GM18520 (cell line): ENCODE measurements at regions not wholly inside any gene's neighbourhood (a gene's known extent, or its start where the extent isn't known, plus 50 kb on each side); places are given as distances from the start of the nearest gene placed in this dataset.

Experiments used
- ATAC-seq: cut with Tn5 transposase; IDR thresholded peaks from one replicate; pipeline ENCODE4 v1.9.1; 2021; ENCODE audit not compliant: unreplicated experiment

- ATAC-seq = no peak
Observed at GRCh38 chr11:116603728-116604323, 169.0 kb downstream of the BUD13 start.

DNA sequence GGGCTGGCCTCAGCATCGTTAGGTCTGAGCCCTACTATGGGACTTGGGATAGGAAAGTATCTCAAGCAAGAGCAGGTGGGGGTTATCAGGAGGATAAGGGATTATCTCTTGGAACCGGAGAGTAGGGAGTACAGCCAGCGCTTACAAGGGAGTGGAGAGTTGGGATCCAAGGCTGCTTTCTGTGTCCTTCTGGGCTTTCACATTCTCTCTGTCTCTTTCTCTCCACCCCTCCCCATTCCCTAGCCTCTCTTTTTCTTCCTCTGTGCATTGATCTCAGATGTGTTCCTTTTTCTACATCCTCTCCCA lies 170.2 kb downstream of the BUD13 start:
- no peak for ATAC-seq

- ATAC-seq = no peak
Observed at GRCh38 chr11:116601814-116602636, 170.8 kb downstream of the BUD13 start.

GRCh38 chr11:116600930-116601329 lies 171.9 kb downstream of the BUD13 start:
- ATAC-seq = no peak

GRCh38 chr11:116598556-116598955 lies 174.2 kb downstream of the BUD13 start:
- no peak for ATAC-seq

DNA sequence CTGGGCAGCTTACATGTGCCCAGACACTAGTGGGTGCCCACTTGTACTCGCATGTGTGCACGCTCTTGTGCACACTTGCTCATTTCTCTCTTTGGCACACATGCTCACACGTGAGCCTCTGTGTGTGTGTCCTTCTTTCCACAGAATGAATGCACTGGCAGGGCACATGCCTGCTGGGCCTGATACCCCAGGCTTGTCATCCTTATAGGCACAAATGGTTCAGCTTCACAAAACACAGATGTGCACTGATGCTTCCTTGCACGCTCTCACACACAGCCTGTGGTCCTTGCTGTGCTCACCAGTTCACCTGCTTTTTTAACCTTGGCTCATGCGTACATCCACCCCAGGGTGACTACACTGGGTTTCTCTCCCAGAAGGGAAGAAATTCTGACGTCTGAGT lies 174.8 kb downstream of the BUD13 start:
- ATAC-seq = no peak

DNA sequence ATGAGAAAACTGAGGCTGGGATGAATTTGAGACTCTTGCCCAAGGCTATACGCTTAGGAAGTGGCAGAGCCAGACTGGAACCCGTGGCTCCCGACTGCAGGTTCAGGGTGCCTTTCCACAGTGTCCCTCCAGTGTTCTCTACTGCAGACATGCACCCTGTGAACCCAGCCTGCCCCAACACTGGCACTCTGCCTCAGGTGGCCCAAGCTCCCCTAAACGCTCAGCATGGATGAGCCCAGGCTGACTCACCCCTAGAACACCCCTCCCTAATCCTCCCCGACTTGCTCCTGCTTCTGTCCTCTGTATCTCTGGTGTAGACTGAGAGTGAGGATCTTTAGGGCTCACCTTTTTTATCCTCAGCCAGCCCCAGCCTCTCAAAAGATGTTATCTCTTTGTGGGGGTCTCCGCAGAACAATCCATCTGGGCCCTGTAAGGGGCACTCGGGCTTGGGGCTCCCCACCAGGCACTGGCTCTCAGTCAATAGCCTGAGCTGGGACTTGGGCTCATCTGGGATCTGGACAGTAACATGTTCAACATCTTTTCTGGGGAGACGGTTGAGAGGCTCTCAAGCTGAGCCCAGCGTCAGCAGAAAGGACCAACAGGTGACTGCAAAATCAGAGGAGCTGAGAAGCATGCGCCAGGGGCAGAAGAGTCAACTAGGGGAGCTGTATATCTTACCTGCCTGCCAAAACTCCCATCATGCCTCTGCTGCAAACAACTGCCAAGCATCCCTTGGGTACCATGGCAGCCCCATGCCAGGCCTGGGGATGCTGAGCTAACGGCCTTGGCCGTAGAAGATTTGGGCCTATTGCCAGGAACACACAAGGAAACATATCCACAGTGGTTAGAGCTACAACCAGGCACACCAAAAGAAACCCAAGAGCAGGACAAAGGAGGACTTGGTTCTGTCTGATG lies 176.2 kb downstream of the BUD13 start:
- ATAC-seq = no peak

- no peak for ATAC-seq
Observed at GRCh38 chr11:116595305-116595880, 177.4 kb downstream of the BUD13 start.

- no peak for ATAC-seq
Observed at GRCh38 chr11:116590844-116591570, 181.8 kb downstream of the BUD13 start.

DNA sequence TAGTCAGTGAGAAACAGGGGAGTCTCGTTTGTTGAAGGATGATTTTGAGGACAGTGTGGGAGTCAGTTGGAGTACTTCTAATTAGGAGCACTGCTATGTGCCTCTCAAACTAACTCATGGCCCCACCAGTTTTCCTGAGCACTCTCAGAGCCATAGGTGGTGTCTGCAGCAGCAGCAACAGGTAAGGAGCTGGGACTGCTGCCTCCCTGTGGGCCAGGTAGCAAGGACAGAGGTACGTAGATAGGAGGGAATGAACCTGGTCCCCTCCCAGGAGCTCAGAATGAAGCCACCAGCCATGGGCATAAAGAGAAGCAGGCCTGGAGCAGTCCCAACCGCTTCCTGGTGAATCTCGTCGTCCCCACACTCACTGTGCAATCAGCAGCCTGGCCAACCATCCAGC lies 183.4 kb downstream of the BUD13 start:
- ATAC-seq = no peak

- no peak for ATAC-seq
Observed at GRCh38 chr11:116586392-116586791, 186.4 kb downstream of the BUD13 start.

GRCh38 chr11:116582571-116582970 lies 190.2 kb downstream of the BUD13 start:
- no peak for ATAC-seq

GRCh38 chr11:116581349-116581748 lies 191.4 kb downstream of the BUD13 start:
- ATAC-seq = no peak

DNA sequence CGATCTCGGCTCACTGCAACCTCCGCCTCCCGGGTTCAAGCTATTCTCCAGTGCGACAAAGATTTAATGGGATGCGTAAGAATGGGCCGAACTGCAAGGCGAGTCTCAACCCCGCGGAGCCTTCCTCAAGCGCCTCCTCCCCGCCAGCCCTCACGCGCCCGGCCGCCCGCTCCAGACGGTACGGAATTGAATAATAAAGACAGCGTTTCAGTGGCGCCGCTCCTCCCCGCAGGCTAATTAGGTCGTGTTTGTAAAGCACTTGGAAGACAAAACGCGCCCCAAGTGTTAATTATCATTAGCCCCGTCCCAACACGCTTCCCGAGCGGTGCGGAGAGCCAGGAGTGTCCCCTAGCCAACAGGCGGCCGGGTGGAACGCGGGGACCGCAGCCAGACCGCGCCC lies 192.0 kb downstream of the BUD13 start:
- no peak for ATAC-seq

- ATAC-seq = no peak
Observed at GRCh38 chr11:116579857-116580727, 192.7 kb downstream of the BUD13 start.

DNA sequence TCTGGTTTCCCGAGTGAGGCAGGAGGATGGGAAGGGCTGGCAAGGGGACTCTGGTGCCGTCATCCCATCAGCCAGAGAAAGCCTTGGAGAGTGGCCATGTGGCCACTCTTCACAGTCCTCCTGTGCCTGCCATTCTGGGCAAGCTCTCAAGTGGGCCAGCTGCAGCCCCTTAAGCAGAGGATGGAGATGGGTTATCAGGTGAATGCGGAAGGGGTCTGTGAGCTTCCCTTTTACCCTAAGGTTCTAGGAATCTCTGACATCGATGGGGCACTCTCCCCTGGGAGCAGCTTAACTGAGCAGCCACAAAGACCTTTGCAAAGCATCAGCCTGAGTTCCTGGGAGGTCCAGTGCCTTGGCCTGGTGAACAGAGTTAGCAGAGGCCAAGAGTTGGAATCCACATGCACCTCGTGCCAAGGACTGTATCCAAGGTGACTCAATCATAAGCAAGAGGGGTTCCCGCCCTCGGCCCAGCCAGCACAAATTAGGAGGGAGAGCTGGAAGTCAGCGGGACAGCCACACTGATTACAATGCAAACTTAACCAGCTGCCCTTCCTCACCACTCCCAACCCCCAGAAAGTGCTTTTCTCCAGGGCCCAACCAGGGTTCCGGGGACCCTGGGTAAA lies 193.6 kb downstream of the BUD13 start:
- no peak for ATAC-seq

DNA sequence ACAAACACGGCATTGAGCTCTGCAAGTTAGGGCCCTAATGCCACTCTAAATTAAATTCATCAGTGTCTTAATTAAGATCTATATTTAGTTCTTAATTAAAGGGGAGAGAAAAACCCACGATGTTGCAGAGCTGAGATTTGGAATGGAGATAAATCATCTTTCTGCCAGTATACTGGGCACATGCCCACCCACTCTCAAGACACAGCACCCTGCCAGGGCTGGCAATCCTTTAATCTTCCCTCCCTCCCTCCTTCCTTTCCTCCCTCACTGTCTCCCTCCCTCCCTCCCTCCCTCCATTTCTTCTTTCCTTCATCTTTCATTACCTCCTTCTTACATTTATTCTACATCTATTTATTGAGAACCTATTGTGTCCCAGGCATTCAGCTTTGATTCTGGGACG lies 194.8 kb downstream of the BUD13 start:
- no peak for ATAC-seq

- ATAC-seq = no peak
Observed at GRCh38 chr11:116577273-116577672, 195.5 kb downstream of the BUD13 start.

DNA sequence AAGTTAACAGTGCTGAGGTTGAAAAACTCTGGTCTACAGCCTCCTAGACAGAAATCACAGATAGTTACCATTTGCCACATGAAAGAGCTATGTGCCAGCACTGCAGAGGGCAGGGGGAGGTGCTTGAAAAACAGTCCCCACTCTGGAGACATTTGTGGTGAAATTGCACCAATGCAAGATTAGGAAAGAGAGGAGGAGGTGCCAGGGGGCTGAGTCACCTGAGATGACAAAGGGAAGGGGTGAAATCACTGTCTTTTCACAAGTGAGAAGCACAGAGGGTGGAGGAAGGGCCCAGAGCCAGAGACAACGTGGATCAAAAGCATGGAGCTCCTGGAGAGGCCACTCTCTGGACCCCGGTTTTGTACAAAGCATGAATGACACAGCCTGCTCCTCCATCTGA lies 196.3 kb downstream of the BUD13 start:
- no peak for ATAC-seq
